HepG2 (cell line): ENCODE measurements at regions not wholly inside any gene's neighbourhood (a gene's known extent, or its start where the extent isn't known, plus 50 kb on each side); places are given as distances from the start of the nearest gene placed in this dataset.
A peak's percentile ranks its signal among the peaks of the same experiment; 100 is the strongest.

Source experiments
- ATAC-seq: fragments of 200-7000 bp; cut with Tn5 transposase; 3 replicates; pipeline ENCODE4 v1.9.1; 2020; ENCODE audit warnings: mild to moderate bottlenecking, moderate library complexity
- BruUV-seq: library from RNA; stranded (reverse); fragments of 400-500 nt; replicated peaks from 2 replicates; lab custom pipeline; 2021; lab: Mats Ljungman, UMichigan
- CTCF ChIA-PET: fragments of 300-600 bp; formaldehyde crosslinking; extraction: SDS; loops from one replicate; lab custom pipeline; 2021; ENCODE audit warnings: low total read pairs, inconsistent platforms, low intra/inter-chr PET ratio; lab: Yijun Ruan, JAX
- POLR2A ChIA-PET: fragments of 350-600 bp; sonication (Branson Sonifier 250); formaldehyde crosslinking; loops from one replicate; lab custom pipeline; 2020; ENCODE audit warnings: antibody characterized with exemption, inconsistent platforms; lab: Yijun Ruan, JAX
- DNase-seq: peaks from one replicate; pipeline ENCODE4 v3.0.0-alpha.2; 2015; ENCODE audit warnings: low spot score
- FAIRE-seq: peaks from 3 replicates; lab custom pipeline; 2011; peaks lifted over from hg19 to GRCh38; lab: Jason Lieb, UNC
- H2AFZ ChIP-seq: one replicate; pipeline ENCODE4 v1.6.1; 2011; ENCODE audit warnings: low read length, inconsistent platforms
- H3K27ac ChIP-seq: fragments of 300-600 bp; 3 replicates; pipeline ENCODE4 v1.8.0; 2011; ENCODE audit warnings: mixed run types, mild to moderate bottlenecking, mixed read lengths, low read length, inconsistent platforms; ENCODE audit not compliant: insufficient read depth; ENCODE audit errors: extremely low read length
- H3K27me3 ChIP-seq, 2 experiments: fragments of 200-600 bp in 1 of 2; 2 replicates in 1 of 2; 3 replicates in 1 of 2; pipeline versions ENCODE4 v1.6.0 to v1.8.0; 2011; ENCODE audit warnings: low read length in 2 of 2, mild to moderate bottlenecking in 2 of 2, moderate library complexity in 2 of 2, inconsistent platforms in 1 of 2; ENCODE audit not compliant: insufficient read depth in 2 of 2, control insufficient read depth in 1 of 2
- H3K36me3 ChIP-seq, 2 experiments: fragments of 200-600 bp in 1 of 2; replicated peaks in 1 of 2; 2 replicates in 1 of 2; 3 replicates in 1 of 2; pipeline versions ENCODE4 v1.5.1 to v1.8.0; 2011; ENCODE audit warnings: low read length in 2 of 2, inconsistent platforms in 1 of 2; ENCODE audit not compliant: insufficient read depth in 2 of 2, control insufficient read depth in 1 of 2
- H3K4me1 ChIP-seq: 2 replicates; pipeline ENCODE4 v1.5.1; 2012; ENCODE audit warnings: low read length, inconsistent platforms; ENCODE audit not compliant: insufficient read depth
- H3K4me2 ChIP-seq: 2 replicates; pipeline ENCODE4 v1.6.0; 2011; ENCODE audit warnings: low read depth, low read length, inconsistent platforms
- H3K4me3 ChIP-seq, 3 experiments: fragments of 200-600 bp in 1 of 3; sonication (generic), shearing (Covaris generic) in 1 of 3; replicated peaks in 1 of 3; 2 replicates each; pipeline ENCODE4 v1.5.1; 2011 to 2016; ENCODE audit warnings: low read length in 3 of 3, inconsistent platforms in 2 of 3, low read depth in 2 of 3, mild to moderate bottlenecking in 2 of 3, control low read depth in 1 of 3, mixed read lengths in 1 of 3; ENCODE audit not compliant: insufficient read depth in 1 of 3
- H3K79me2 ChIP-seq: one replicate; pipeline ENCODE4 v1.6.1; 2011; ENCODE audit warnings: low read length, inconsistent platforms; ENCODE audit not compliant: insufficient read depth
- H3K9ac ChIP-seq: 2 replicates; pipeline ENCODE4 v1.6.0; 2011; ENCODE audit warnings: mild to moderate bottlenecking, low read depth, low read length, inconsistent platforms; ENCODE audit not compliant: insufficient read depth
- H3K9me3 ChIP-seq: 2 replicates; pipeline ENCODE4 v1.5.1; 2012; ENCODE audit warnings: mild to moderate bottlenecking, low read length
- H4K20me1 ChIP-seq: 2 replicates; pipeline ENCODE4 v1.6.0; 2011; ENCODE audit warnings: inconsistent platforms, mild to moderate bottlenecking, low read length, moderate library complexity; ENCODE audit not compliant: insufficient read depth
- ARID5B ChIP-seq: IDR thresholded peaks from 2 replicates; pipeline ENCODE4 v1.4.0; 2020; ENCODE audit warnings: mild to moderate bottlenecking, missing genetic modification reagents
- ATF7-NPFF ChIP-seq: sonication (generic); formaldehyde crosslinking; IDR thresholded peaks from 2 replicates; pipeline ENCODE4 v1.8.1; 2023; ENCODE audit warnings: mild to moderate bottlenecking, low read depth, missing genetic modification reagents, moderate library complexity
- FOXK1 ChIP-seq: sonication (generic); formaldehyde crosslinking; IDR thresholded peaks from 2 replicates; pipeline ENCODE4 v1.4.0; 2020; ENCODE audit warnings: low read depth, missing genetic modification reagents, borderline replicate concordance
- FOXM1 ChIP-seq: sonication (generic); formaldehyde crosslinking; IDR thresholded peaks from 2 replicates; pipeline ENCODE4 v1.5.0; 2020; ENCODE audit warnings: missing genetic modification reagents
- GPN1 ChIP-seq: sonication (generic); formaldehyde crosslinking; IDR thresholded peaks from 2 replicates; pipeline ENCODE4 v1.5.1; 2020; ENCODE audit warnings: missing genetic modification reagents, borderline replicate concordance
- IKZF1 ChIP-seq: fragments of 450-650 bp; IDR thresholded peaks from 2 replicates; pipeline ENCODE4 v1.7.1; 2016
- ISX ChIP-seq: sonication (generic); formaldehyde crosslinking; conservative IDR thresholded peaks from 2 replicates; pipeline ENCODE4 v1.5.0; 2020; ENCODE audit warnings: missing genetic modification reagents
- NR2C2 ChIP-seq: sonication (generic); formaldehyde crosslinking; IDR thresholded peaks from 2 replicates; pipeline ENCODE4 v1.4.0; 2020; ENCODE audit warnings: missing genetic modification reagents, mild to moderate bottlenecking, moderate library complexity, borderline replicate concordance
- POLR2A ChIP-seq, 2 experiments: IDR thresholded peaks; 2 replicates each; pipeline ENCODE4 v1.6.1; 2011; ENCODE audit warnings: low read depth in 2 of 2, low read length in 2 of 2, mild to moderate bottlenecking in 1 of 2, moderate library complexity in 1 of 2; ENCODE audit not compliant: insufficient read depth in 1 of 2
- TAF15 ChIP-seq: fragments of 200-400 bp; formaldehyde crosslinking; IDR thresholded peaks from one replicate; pipeline ENCODE4 v1.6.1; 2018; ENCODE audit warnings: mild to moderate bottlenecking, low read depth, low read length; ENCODE audit not compliant: poor library complexity, severe bottlenecking
- ZMYM2 ChIP-seq: sonication (generic); formaldehyde crosslinking; IDR thresholded peaks from 2 replicates; pipeline ENCODE4 v1.8.0; 2022; ENCODE audit warnings: mild to moderate bottlenecking, missing genetic modification reagents
- ZNF274 ChIP-seq: sonication (generic); formaldehyde crosslinking; IDR thresholded peaks from 2 replicates; pipeline ENCODE4 v1.5.1; 2020; ENCODE audit warnings: mild to moderate bottlenecking, missing genetic modification reagents
- ZNF282 ChIP-seq: fragments of 450-650 bp; IDR thresholded peaks from 2 replicates; pipeline ENCODE4 v1.6.1; 2018; ENCODE audit not compliant: partially characterized antibody
- ZNF3 ChIP-seq: IDR thresholded peaks from 2 replicates; pipeline ENCODE4 v1.7.0; 2017; ENCODE audit warnings: inconsistent platforms
- ZNF333 ChIP-seq: sonication (generic); formaldehyde crosslinking; IDR thresholded peaks from 2 replicates; pipeline ENCODE4 v1.4.0; 2020; ENCODE audit warnings: mild to moderate bottlenecking, missing genetic modification reagents, borderline replicate concordance
- ZNF639 ChIP-seq: conservative IDR thresholded peaks from 2 replicates; pipeline ENCODE4 v1.6.1; 2018; ENCODE audit warnings: missing genetic modification reagents
- WGBS: methylation state at CpG from one replicate; pipeline ENCODE4 v1.1.6; 2017; ENCODE audit warnings: low lambda C conversion rate; 5-methylcytosine and 5-hydroxymethylcytosine counted together
- in situ Hi-C: cut with HindIII; loops from 2 replicates; pipeline ENCODE4 v1.10.0; 2017; ENCODE audit warnings: low pct_unique_long_range_greater_than_20kb; ENCODE audit not compliant: extremely low pct_ligation_motif_present
- intact Hi-C: fragments of 100-400 bp; cut with micrococcal nuclease; formaldehyde crosslinking; loops from one replicate; pipeline ENCODE4 v1.10.0; 2022; ENCODE audit not compliant: unreplicated experiment
- TF ChIP-seq, protein P1 (sequence below): sonication (generic); formaldehyde crosslinking; IDR thresholded peaks from 2 replicates; pipeline ENCODE4 v1.5.1; 2020; ENCODE audit warnings: missing genetic modification reagents, mild to moderate bottlenecking, borderline replicate concordance

- in situ Hi-C loops (no loop called here), intact Hi-C loops (no loop called here)
- no peaks in the 10 kb centered on the region for H3K79me2 ChIP-seq
- no peak overlapping the region for H3K27ac ChIP-seq
- H3K4me2 ChIP-seq = no peak overlapping the region
- no peaks in the 10 kb centered on the region for H3K36me3 ChIP-seq
- peaks cover 9% of the 10 kb centered on the region for H3K9me3 ChIP-seq
- H4K20me1 ChIP-seq = no peaks in the 10 kb centered on the region
- no peak for ATAC-seq
- H3K9ac ChIP-seq = no peak overlapping the region
- FAIRE-seq = no peak
- BruUV-seq = no TSS peak
- POLR2A ChIA-PET = no interaction called here
- H3K4me3 ChIP-seq = no peak overlapping the region
- CTCF ChIA-PET = no interaction called here
- WGBS = 0% methylated on average over 1 of the region's 1 CpG
- TF ChIP-seq FOXK1 (no peak), ZNF282 (no peak), IKZF1 (no peak), POLR2A (IDR thresholded peaks at IDR 0.05; ENCODE audit: insufficient read depth in 1 of 2, low read depth in 2 of 2, low read length in 2 of 2) (no peak), ZNF333 (CRISPR knock-in tag) (no peak), ZNF639 (CRISPR knock-in tag) (no peak), GPN1 (CRISPR knock-in tag) (no peak), TAF15 (no peak), ISX (no peak)
- H2AFZ ChIP-seq = no peak overlapping the region
- DNase-seq = no peak
- peaks cover 17% of the 10 kb centered on the region for H3K4me1 ChIP-seq
- peaks cover 3 to 17% of the 10 kb centered on the region in 2 experiments; a peak in 3 of 5 replicates for H3K27me3 ChIP-seq
Observed at GRCh38 chr15:69873807-69874206, 223.9 kb downstream of the TLE3 start.

DNA sequence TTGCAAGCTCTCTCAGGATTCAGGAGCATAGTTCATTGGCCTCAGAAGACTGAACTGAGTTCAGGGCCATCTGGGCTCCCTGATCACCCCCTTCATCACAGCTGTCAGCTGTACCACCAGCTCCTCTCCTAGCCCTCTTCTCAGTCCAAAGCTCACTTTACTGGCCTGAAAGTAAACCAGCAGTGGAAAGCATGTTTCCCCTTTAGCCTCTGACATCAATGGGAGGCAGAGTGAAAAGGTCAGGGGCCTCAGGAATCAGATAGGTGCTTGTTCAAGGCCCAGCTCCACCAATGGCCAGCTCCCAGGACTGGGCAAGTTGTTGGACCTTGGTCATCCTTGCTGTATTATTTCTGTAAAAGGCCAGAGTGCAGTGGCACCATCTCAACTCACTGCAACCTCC lies 223.4 kb downstream of the TLE3 start:
- Histone ChIP-seq H3K9ac (no peak overlapping the region), H4K20me1 (no peaks in the 10 kb centered on the region), H3K79me2 (no peaks in the 10 kb centered on the region), H3K4me2 (no peak overlapping the region), H3K27ac (no peak overlapping the region), H3K4me3 (no peak overlapping the region), H3K27me3 (peaks cover 3 to 13% of the 10 kb centered on the region in 2 experiments; a peak in 3 of 5 replicates), H3K36me3 (no peaks in the 10 kb centered on the region), H3K4me1 (peaks cover 17% of the 10 kb centered on the region), H3K9me3 (peaks cover 9% of the 10 kb centered on the region), H2AFZ (no peak overlapping the region)
- POLR2A ChIA-PET = no interaction called here
- CTCF ChIA-PET = no interaction called here
- no TSS peak for BruUV-seq
- in situ Hi-C loops (no loop called here), intact Hi-C loops (no loop called here)
- peak; percentile 13 for DNase-seq
- no peak for FAIRE-seq
- peak; percentile 71 for ATAC-seq
- TF ChIP-seq ZNF3 (no peak), ATF7-NPFF (no peak), FOXM1 (no peak), ARID5B (CRISPR knock-in tag) (0 out of 2 replicates have a peak, but pooled peaks have one; percentile 21), ZNF274 (CRISPR knock-in tag) (no peak), NR2C2 (CRISPR knock-in tag) (peak; percentile 86), ZMYM2 (CRISPR knock-in tag) (no peak)
- TF ChIP-seq, protein P1, sequence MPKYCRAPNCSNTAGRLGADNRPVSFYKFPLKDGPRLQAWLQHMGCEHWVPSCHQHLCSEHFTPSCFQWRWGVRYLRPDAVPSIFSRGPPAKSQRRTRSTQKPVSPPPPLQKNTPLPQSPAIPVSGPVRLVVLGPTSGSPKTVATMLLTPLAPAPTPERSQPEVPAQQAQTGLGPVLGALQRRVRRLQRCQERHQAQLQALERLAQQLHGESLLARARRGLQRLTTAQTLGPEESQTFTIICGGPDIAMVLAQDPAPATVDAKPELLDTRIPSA = no peak
